OCI-M1 (cell line): ENCODE measurements at regions not wholly inside any gene's neighbourhood (a gene's known extent, or its start where the extent isn't known, plus 50 kb on each side); places are given as distances from the start of the nearest gene placed in this dataset.

Experiments used
- DNase-seq: peaks from one replicate; lab custom pipeline; 2025; lab: John Stamatoyannopoulos, UW

DNA sequence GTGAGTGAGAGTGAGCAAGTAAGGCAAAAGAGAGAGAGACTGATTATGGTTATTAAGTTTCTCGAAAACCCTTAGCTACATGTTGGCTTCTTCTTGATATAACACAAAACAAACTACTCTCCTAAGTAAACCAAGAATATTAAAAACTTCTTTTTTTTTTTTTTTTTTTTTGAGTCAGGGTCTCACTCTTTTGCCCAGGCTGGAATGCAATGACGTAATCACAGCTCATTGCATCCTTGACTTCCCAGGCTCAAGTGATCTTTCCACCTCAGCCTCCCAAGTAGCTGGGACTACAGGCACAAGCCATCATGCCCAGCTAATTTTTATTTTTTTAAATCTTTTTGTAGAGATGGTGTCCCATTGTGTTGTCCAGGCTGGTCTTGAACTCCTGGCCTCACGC, 102.2 kb upstream of the IL6 start:
- DNase-seq: no peak

- DNase-seq: no peak
Observed at GRCh38 chr7:22622116-22622785, 104.7 kb upstream of the IL6 start.

- DNase-seq: peak; percentile 2
Observed at GRCh38 chr7:22618528-22618927, 108.5 kb upstream of the IL6 start.

- DNase-seq: no peak
Observed at GRCh38 chr7:22617166-22617565, 109.8 kb upstream of the IL6 start.

GRCh38 chr7:22613496-22613895, 113.5 kb upstream of the IL6 start:
- no peak for DNase-seq

DNA sequence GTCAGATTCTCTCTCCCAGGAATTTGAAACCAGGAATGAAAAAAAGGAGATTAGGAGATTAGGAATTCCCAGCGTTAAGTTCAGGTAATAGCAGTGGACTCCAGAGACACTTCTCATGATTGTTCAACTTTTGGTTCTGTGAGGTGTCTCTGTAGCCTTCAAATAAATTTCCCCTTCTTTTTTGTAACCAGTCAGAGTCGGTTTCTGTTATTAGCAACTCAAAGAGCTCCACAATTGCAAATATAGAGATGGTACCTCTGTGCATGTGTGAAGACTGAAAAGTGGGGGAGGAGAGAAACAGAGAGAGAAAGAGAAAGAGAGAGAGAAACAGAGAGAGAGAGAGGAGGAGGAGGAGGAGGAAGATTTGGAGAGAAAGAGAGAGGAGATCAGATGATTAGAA, 112.8 kb upstream of the STEAP1B start:
- DNase-seq: no peak

DNA sequence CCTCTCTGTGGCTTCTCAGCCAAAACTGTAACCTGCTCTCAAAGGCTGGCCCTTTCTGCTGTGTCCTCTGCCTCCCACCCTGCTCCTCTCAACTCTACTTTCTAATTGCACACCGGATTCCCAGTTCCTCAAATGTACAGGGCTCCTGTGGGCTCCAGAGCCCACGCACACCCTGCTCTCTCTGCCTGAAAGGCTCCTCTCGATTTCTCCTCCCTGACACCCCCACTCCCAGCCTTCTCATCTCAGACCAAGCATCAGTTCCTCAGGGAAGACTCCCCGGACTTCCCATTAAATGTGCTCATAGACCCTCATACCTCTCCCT, 111.7 kb upstream of the STEAP1B start:
- DNase-seq: no peak

- no peak for DNase-seq
Observed at GRCh38 chr7:22610951-22611757, 111.2 kb upstream of the STEAP1B start.

- no peak for DNase-seq
Observed at GRCh38 chr7:22610263-22610662, 110.3 kb upstream of the STEAP1B start.

- DNase-seq: no peak
Observed at GRCh38 chr7:22607180-22607579, 107.2 kb upstream of the STEAP1B start.

- DNase-seq: no peak
Observed at GRCh38 chr7:22604246-22604645, 104.3 kb upstream of the STEAP1B start.

DNA sequence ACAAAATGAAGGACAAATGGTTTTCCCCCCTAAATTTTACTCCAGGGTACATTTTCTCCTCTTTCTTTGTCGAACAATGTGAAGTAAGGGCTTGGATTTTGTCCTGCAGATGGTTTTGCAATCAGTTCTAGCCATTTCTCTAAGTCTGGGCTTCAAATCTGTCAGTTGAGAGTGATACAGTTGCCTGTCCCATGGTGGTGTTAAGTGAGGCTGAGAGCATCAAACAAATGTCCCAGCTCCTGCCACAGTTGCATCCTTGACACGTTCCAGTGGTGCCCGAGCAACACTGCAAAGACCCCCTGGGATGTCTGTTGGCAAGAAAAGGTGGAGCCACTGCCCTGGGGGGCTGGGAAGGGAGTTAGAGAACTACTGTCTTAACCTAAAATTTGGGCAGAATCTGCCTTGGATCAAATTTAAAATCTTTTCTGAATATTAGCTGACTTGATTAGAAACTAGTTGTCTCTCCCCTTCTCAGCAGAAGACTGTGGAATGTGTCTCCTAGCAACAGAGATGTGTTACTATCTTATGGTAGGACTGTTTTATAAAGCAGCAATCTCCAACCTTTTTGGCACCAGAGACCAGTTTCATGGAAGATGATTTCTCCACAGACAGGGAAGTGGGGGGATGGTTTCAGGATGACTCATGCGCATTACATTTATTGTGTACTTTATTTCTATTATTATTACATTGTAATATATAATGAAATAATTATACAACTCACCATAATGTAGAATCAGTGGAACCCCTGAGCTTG, 102.0 kb upstream of the STEAP1B start:
- no peak for DNase-seq

GRCh38 chr7:22601408-22601807, 101.4 kb upstream of the STEAP1B start:
- DNase-seq: no peak

- DNase-seq: no peak
Observed at GRCh38 chr7:22601003-22601402, 101.0 kb upstream of the STEAP1B start.

DNA sequence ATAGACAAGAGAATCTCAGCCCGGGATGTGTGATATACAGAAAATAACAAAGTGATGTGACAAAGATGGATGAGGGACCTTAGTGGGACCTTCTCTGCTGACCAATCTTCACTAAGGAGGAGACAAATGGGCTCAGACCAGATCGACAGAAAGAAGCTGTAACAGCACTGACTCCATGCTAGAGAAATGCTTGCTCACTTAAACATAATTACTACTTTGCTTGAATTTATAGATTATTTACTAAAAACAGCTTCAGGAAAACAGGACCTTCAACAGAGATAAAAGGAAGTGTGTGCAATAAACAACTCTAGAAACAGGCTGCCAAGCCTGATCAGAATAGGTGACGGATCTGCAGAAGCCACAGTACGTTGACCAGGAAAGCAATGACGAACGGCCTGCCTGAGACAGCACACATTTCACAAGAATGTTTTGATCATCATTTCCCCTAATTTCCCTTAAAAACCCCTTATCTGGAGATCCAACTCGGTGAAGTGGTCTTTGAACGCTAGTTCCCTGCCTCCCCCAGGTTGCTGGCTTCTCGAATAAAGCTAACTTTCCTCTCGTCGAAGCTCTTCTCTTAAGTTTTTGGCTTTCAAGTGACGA, 98.4 kb upstream of the STEAP1B start:
- no peak for DNase-seq

DNA sequence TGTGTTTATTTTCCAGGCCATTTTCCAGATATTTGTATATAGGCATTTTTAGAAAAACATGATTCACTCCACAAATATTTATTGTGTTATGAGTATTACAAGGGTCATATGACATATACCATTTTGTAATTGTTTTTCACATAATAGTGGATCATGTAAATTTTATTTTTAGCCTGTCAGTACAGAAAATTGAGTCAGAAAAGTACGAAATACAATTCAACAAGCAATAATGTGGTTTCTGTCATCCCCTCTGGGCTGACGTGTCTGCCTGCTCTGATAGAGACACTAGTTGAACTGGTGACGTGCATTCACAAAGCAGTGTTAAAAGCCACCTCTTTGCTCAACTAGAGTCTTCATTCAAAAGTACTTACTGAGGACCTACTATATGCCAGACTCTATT, 97.9 kb upstream of the STEAP1B start:
- no peak for DNase-seq

- DNase-seq: no peak
Observed at GRCh38 chr7:22596763-22597400, 96.9 kb upstream of the STEAP1B start.

DNA sequence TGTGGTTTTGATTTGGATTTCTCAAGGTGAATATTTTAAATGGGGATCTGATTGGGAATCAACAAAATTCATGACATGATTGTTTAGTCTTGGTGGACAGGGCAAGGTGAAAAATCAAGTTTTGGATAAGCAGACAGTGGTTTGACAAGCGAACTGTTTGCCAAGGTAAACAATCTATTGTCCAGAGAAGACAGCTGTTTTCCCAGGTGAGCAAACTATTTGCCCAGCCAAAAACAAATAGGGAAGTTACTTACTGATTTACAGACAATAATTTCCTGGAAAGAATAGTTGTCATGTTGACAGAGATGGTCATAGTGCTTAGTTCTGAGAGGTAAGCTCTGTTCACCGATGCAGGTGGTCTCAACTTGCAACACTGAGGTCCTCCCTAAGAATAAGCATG, 94.0 kb upstream of the STEAP1B start:
- DNase-seq: no peak

GRCh38 chr7:22591271-22591670, 91.3 kb upstream of the STEAP1B start:
- DNase-seq: no peak

DNA sequence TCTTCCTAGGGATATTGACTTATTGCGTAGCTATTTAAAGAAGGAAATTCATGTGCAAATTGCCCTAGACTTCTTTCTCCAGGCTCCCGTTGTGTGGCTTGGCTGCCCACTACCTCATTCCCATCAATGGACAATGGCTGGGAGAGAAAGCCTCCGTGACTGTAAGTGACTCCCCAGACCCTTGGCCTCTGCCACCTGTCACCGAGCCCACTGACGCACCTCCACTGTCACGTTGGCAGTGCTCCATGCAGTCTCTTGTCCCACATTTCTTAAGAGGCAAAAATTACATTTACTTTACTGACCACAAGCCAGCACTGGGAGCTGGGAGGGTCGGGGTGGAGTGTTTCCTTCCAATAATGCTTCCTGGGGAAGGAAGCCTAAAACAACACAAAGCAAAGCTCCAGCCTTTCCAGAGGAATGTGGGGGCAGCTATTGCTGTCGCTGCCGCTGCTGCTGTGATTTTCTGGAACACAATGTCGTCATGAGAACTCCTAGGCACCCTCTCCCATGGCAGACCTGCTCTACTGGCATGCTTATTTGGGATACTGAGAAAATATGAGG, 89.7 kb upstream of the STEAP1B start:
- DNase-seq: no peak

- no peak for DNase-seq
Observed at GRCh38 chr7:22588351-22588750, 88.4 kb upstream of the STEAP1B start.

GRCh38 chr7:22587322-22587721, 87.3 kb upstream of the STEAP1B start:
- no peak for DNase-seq
